ENCODE measurements at regions not wholly inside any gene's neighbourhood (a gene's known extent, or its start where the extent isn't known, plus 50 kb on each side); places are given as distances from the start of the nearest gene placed in this dataset.
A peak's percentile ranks its signal among the peaks of the same experiment; 100 is the strongest.
"Not testable (repeated sequence)": the region's sequence is repeated elsewhere in the genome, so short reads cannot be mapped to it uniquely, and the experiment has no call there.

DNA sequence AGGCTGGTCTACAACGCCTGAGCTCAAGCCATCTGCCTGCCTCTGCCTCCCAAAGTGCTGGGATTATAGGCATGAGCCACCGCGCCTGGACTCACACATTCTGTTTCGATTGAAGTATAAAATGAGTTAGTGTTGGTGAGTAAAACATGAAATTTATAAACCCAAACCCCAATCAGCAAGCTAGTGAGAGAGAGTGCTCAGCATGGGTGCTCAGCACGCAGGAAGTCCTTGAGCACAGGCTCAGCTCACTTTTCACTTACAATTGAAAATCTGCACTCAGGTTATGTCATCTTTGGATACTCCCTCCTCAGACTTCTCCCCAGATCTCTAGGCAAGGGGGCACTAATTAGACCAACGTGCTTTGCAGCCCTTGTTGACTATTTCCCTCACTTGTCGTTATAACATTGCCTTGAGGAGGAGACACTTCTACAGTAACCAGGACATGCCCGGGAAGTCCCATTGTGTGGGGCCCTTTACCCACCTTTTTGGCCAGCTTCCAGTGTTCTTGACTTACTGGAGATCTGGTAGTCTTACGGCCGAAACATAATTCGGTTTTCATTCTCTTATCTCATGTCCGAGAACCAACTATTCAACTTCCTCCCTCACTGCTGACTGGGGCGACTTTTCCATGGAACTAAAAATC is 68.5 kb upstream of the AMN1 start:
- Histone ChIP-seq H3K4me1 (no peaks in the 10 kb centered on the region), H3K27ac (no peak overlapping the region), H3K9me3 (no peaks in the 10 kb centered on the region), H3K4me2 (no peak overlapping the region), H3K4me3 (no peak overlapping the region)
- ATAC-seq (no peak), DNase-seq (ENCODE audit: low read depth in 1 of 2, low spot score in 1 of 2) (no peak), FAIRE-seq (no peak)
- CTCF ChIA-PET = no interaction called here
- POLR2A ChIA-PET = no interaction called here
- TF ChIP-seq JUN (IDR thresholded peaks at IDR 0.05) (no peak), CHD4 (IDR thresholded peaks at IDR 0.05; ENCODE audit: borderline replicate concordance) (no peak), GATA3 (IDR thresholded peaks at IDR 0.05; ENCODE audit: borderline replicate concordance) (no peak), ZSCAN20 (CRISPR knock-in tag; IDR thresholded peaks at IDR 0.05) (no peak), HOXB13 (CRISPR knock-in tag; IDR thresholded peaks at IDR 0.05; ENCODE audit: low read depth) (no peak), POLR2AphosphoS2 (conservative IDR thresholded peaks at IDR 0.05; ENCODE audit: low read length) (no peak), BHLHE40 (IDR thresholded peaks at IDR 0.05; ENCODE audit: low read depth, low read length) (no peak)
- TF ChIP-seq, protein P1, sequence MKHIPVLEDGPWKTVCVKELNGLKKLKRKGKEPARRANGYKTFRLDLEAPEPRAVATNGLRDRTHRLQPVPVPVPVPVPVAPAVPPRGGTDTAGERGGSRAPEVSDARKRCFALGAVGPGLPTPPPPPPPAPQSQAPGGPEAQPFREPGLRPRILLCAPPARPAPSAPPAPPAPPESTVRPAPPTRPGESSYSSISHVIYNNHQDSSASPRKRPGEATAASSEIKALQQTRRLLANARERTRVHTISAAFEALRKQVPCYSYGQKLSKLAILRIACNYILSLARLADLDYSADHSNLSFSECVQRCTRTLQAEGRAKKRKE (CRISPR knock-in tag; IDR thresholded peaks at IDR 0.05; ENCODE audit: low read depth) = no peak
- 78% methylated on average over 13 of the region's 13 CpGs for WGBS (ENCODE audit: missing lambda C conversion rate)

DNA sequence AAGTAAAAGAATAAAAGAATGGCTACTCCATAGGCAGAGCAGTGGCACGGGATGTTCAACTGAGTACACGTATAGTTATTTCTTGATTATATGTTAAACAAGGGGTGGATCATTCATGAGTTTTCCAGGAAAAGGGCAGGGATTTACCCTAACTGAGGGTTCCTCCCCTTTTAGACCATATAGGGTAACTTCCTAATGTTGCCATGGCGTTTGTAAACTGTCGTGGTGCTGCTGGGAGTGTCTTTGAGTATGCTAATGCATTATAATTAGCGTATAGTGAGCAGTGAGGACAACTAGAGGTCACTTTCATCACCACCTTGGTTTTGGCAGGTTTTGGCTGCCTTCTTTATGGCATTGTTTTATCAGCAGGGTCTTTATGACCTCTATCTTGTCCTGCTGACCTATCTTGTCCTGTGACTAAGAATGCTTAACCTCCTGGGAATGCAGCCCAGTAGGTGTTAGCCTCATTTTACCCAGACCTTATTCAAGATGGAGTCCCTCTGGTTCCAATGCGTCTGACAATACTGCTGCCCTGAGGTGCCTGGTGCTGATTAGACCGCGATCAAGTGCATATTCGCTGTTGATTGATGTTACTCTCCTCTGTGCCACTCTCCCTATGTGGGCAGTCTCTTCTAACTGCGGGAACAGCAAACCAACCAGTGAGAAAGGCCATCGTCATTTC is 67.6 kb upstream of the AMN1 start:
- TF ChIP-seq CBX2 (IDR thresholded peaks at IDR 0.05; ENCODE audit: borderline replicate concordance, low read depth) (no peak), KDM1A (IDR thresholded peaks at IDR 0.05; ENCODE audit: low read depth) (no peak), FOSB (CRISPR knock-in tag; IDR thresholded peaks at IDR 0.05) (no peak), NR3C1 (IDR thresholded peaks at IDR 0.05) (no peak), CHD2 (IDR thresholded peaks at IDR 0.05; ENCODE audit: low read length, partially characterized antibody) (no peak), TP53 (CRISPR knock-in tag; IDR thresholded peaks at IDR 0.05) (no peak), CHD4 (IDR thresholded peaks at IDR 0.05; ENCODE audit: borderline replicate concordance) (no peak), ZFP36 (IDR thresholded peaks at IDR 0.05; ENCODE audit: borderline replicate concordance, partially characterized antibody) (no peak), CEBPB (IDR thresholded peaks at IDR 0.05) (no peak), KDM5A (IDR thresholded peaks at IDR 0.05) (no peak), HDAC2 (IDR thresholded peaks at IDR 0.05) (no peak), POLR2AphosphoS2 (conservative IDR thresholded peaks at IDR 0.05; ENCODE audit: low read length) (no peak), NPAS2 (CRISPR knock-in tag; IDR thresholded peaks at IDR 0.05; ENCODE audit: borderline replicate concordance) (no peak), MAZ (IDR thresholded peaks at IDR 0.05; ENCODE audit: borderline replicate concordance, low read depth, low read length) (no peak)
- TF ChIP-seq, protein P1 (CRISPR knock-in tag; IDR thresholded peaks at IDR 0.05; ENCODE audit: low read depth) = no peak
- TF ChIP-seq, protein P2, sequence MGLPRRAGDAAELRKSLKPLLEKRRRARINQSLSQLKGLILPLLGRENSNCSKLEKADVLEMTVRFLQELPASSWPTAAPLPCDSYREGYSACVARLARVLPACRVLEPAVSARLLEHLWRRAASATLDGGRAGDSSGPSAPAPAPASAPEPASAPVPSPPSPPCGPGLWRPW (IDR thresholded peaks at IDR 0.05) = no peak
- ChIA-PET CTCF (no interaction called here), POLR2A (no interaction called here)
- DNase-seq (ENCODE audit: low read depth in 1 of 2, low spot score in 1 of 2) (no peak), ATAC-seq (no peak), FAIRE-seq (no peak)
- no peak overlapping the region for H3K4me3 ChIP-seq
- no peaks in the 10 kb centered on the region for H3K4me1 ChIP-seq
- WGBS (ENCODE audit: missing lambda C conversion rate) = 88% methylated on average over 11 of the region's 11 CpGs
- H3K27ac ChIP-seq = no peak overlapping the region
- H3K4me2 ChIP-seq = no peak overlapping the region
- H3K9me3 ChIP-seq = no peaks in the 10 kb centered on the region

DNA sequence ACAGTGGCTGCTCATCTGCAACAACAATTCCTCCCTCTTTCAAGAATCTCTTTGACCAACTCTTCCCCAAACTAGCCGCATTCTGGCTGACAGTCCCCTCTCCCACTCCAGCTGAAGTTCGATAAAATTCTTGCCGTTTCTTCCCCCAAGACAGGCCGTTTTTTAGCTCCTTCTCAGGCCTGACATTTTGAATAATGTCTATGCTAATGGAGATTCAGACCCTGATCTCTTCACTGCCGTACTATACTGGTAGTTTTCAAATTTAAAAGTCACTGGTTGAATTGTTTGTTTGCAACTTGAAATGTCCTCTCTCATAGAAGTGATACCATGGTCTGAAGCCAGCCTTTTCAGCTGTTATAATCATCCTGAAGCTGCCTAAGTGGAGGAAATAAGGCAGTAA is 65.9 kb upstream of the AMN1 start:
- 75% methylated on average over 5 of the region's 5 CpGs for WGBS (ENCODE audit: missing lambda C conversion rate)
- no peaks in the 10 kb centered on the region for H3K4me1 ChIP-seq
- H3K4me3 ChIP-seq = no peak overlapping the region
- no peak for TF ChIP-seq ZC3H11A (IDR thresholded peaks at IDR 0.05)
- no peak for TF ChIP-seq HOXB5 (CRISPR knock-in tag; IDR thresholded peaks at IDR 0.05)
- TF ChIP-seq CBX2 (IDR thresholded peaks at IDR 0.05; ENCODE audit: borderline replicate concordance, low read depth) = no peak
- ATAC-seq (no peak), DNase-seq (ENCODE audit: low read depth in 1 of 2, low spot score in 1 of 2) (no peak), FAIRE-seq (no peak)
- H3K4me2 ChIP-seq = no peak overlapping the region
- H3K9me3 ChIP-seq = no peaks in the 10 kb centered on the region
- CTCF ChIA-PET = no interaction called here
- no peak overlapping the region for H3K27ac ChIP-seq
- POLR2A ChIA-PET = no interaction called here

DNA sequence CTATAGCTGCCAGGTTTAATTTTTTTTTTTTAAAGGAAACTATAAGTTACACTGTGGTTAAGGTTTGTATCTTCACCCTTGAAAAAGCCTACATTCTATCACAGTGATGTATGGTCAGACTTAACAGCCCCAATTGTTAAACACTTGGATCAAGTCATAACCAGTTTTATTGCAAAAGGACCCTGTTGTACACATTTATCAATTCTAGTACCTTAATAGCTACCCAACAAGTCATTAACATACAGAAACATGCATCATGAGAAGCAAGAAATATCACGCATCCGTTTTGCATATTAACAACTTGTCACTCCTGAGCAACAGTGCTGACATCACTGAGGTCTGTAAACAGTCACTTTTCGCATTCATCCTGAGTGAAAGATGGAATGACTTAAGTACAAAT is 62.4 kb upstream of the AMN1 start:
- H3K4me2 ChIP-seq; H3K4me1 ChIP-seq; DNase-seq (ENCODE audit: low read depth in 1 of 2, low spot score in 1 of 2); POLR2A ChIA-PET; H3K27ac ChIP-seq; H3K4me3 ChIP-seq; H3K9me3 ChIP-seq; ATAC-seq: not testable (repeated sequence)
- WGBS (ENCODE audit: missing lambda C conversion rate) = 89% methylated on average over 3 of the region's 3 CpGs
- CTCF ChIA-PET = interaction anchor here (0.8 kb wide), 1 partner anchor 35 kb away, joined by 3 read pairs; no protein-coding TSS in a partner anchor
- FAIRE-seq = peak; percentile 18
